ENCODE measurements at regions not wholly inside any gene's neighbourhood (a gene's known extent, or its start where the extent isn't known, plus 50 kb on each side); places are given as distances from the start of the nearest gene placed in this dataset.

GRCh38 chr10:63920926-63921325, 399.7 kb downstream of the REEP3 start:
- no peak for DNase-seq (ENCODE audit: low read depth)
- no peak overlapping the region for H3K4me3 ChIP-seq (ENCODE audit: control insufficient read depth, low read depth, low read length)
- TF ChIP-seq CTCF (conservative IDR thresholded peaks at IDR 0.05; ENCODE audit: control insufficient read depth, insufficient read depth, low read depth, low read length), result no peak

- no peak for TF ChIP-seq CTCF (conservative IDR thresholded peaks at IDR 0.05; ENCODE audit: control insufficient read depth, insufficient read depth, low read depth, low read length)
- DNase-seq (ENCODE audit: low read depth), result no peak
- no peak overlapping the region for H3K4me3 ChIP-seq (ENCODE audit: control insufficient read depth, low read depth, low read length)
Observed at GRCh38 chr10:63921908-63922467, 400.8 kb downstream of the REEP3 start.

DNA sequence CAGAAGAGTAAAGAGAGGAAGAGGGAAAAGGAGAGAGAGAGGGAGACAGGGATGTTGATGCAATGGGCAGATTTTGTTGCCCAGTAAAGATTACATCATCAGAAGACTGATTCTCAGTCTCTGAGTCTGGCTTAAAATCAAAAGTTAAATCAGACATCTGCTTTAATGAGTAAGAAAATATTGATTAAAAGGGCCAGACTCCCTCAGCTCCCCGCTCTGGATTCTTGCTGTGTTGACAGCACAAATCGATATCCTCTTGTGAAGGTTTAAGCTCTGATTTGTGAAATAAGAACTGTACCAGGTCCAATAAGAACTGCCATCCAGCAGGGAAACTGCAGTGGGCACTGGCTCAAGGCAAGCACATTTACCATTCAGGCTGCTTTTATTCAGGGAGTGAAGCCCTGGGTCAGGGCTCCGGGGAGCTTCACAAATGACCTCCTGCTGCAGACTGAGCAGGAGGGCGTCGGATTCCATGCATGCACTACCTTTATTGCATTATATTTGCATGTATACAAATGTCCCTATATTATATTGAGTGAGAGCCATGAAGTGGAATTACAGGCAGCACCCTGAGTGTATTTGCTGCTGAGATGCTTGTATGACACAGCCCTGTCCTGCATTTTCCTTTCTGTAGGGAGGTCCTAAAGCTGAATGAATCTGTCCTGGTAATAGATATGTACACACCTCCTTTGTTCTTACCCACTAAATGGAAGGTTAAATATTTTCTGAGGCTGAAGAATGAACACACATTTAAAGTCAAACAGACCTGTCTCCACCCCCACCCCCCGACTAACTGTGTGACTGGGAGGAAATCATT, 401.5 kb downstream of the REEP3 start:
- TF ChIP-seq CTCF (conservative IDR thresholded peaks at IDR 0.05; ENCODE audit: control insufficient read depth, insufficient read depth, low read depth, low read length), result no peak
- no peak for DNase-seq (ENCODE audit: low read depth)
- H3K4me3 ChIP-seq (ENCODE audit: control insufficient read depth, low read depth, low read length), result no peak overlapping the region

GRCh38 chr10:63929831-63930467, 408.7 kb downstream of the REEP3 start:
- H3K4me3 ChIP-seq (ENCODE audit: control insufficient read depth, low read depth, low read length), result no peak overlapping the region
- DNase-seq (ENCODE audit: low read depth), result no peak
- no peak for TF ChIP-seq CTCF (conservative IDR thresholded peaks at IDR 0.05; ENCODE audit: control insufficient read depth, insufficient read depth, low read depth, low read length)

DNA sequence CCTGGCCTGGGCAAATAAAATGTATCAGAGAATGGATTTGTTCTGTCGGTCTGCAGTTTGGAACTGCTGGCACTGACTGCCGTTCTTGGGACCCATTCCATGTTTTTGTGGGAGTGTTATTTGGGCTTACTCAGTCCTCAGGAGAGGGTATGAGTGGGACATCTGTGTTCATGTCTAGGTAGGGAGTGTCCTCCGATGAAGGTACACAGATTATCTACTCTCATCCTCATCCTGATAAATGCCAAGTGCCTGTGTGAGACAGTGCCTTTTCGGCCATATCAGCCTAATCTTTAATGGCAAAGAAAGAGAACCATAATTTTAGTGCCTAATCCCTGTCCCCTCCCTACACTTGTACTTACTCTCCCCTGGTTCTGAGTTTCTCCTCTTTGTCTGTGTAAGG, 409.4 kb downstream of the REEP3 start:
- no peak overlapping the region for H3K4me3 ChIP-seq (ENCODE audit: control insufficient read depth, low read depth, low read length)
- DNase-seq (ENCODE audit: low read depth), result no peak
- no peak for TF ChIP-seq CTCF (conservative IDR thresholded peaks at IDR 0.05; ENCODE audit: control insufficient read depth, insufficient read depth, low read depth, low read length)

DNA sequence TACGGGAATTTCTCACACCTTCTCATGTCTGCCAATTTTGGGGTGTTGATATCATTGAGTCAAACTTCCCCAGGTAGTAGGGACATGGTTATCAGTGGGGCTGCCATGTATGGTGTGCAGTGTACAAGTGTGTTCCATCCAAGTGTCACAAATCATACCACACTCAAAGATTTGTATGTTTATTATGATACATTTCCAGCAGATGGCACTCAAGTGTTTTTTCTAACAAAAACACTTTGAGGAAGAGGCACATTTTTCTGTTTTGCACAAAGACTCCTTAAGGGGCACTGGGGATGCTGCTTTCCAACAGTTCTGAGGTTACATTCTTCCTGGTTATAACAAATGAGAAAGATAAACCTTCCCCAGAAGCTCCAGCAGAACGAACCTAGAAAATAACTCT, 414.5 kb downstream of the REEP3 start:
- no peak for TF ChIP-seq CTCF (conservative IDR thresholded peaks at IDR 0.05; ENCODE audit: control insufficient read depth, insufficient read depth, low read depth, low read length)
- DNase-seq (ENCODE audit: low read depth), result no peak
- H3K4me3 ChIP-seq (ENCODE audit: control insufficient read depth, low read depth, low read length), result no peak overlapping the region

All from fibroblast of mammary gland (primary cell).